Mesendoderm (in vitro differentiated cells): ENCODE measurements at regions not wholly inside any gene's neighbourhood (a gene's known extent, or its start where the extent isn't known, plus 50 kb on each side); places are given as distances from the start of the nearest gene placed in this dataset.

Experiments used
- DNase-seq: peaks from one replicate; pipeline ENCODE4 v3.0.0; 2013
- H2AK5ac ChIP-seq: 2 replicates; pipeline ENCODE4 v1.6.1; 2013; ENCODE audit warnings: low read length, inconsistent platforms
- H2BK120ac ChIP-seq: 2 replicates; pipeline ENCODE4 v1.6.1; 2013; ENCODE audit warnings: low read depth, mild to moderate bottlenecking, low read length, moderate library complexity, mixed read lengths
- H2BK15ac ChIP-seq: replicated peaks from 2 replicates; pipeline ENCODE4 v1.6.1; 2013; ENCODE audit warnings: low read depth, mild to moderate bottlenecking, moderate library complexity
- H2BK5ac ChIP-seq: 2 replicates; pipeline ENCODE4 v1.6.1; 2013; ENCODE audit warnings: low read length, inconsistent platforms
- H3K18ac ChIP-seq: 2 replicates; pipeline ENCODE4 v1.6.1; 2013; ENCODE audit warnings: mild to moderate bottlenecking, low read length, mixed read lengths
- H3K23ac ChIP-seq: one replicate; pipeline ENCODE4 v1.6.1; 2013; ENCODE audit warnings: low read length
- H3K27ac ChIP-seq: 2 replicates; pipeline ENCODE4 v1.5.1; 2013; ENCODE audit warnings: low read depth, mild to moderate bottlenecking, inconsistent platforms, low read length, moderate library complexity
- H3K27me3 ChIP-seq: 2 replicates; pipeline ENCODE4 v1.6.1; 2013; ENCODE audit warnings: low read length, control low read depth, mild to moderate bottlenecking, inconsistent platforms; ENCODE audit not compliant: insufficient read depth, poor library complexity
- H3K36me3 ChIP-seq: 2 replicates; pipeline ENCODE4 v1.6.1; 2013; ENCODE audit warnings: low read length, inconsistent platforms; ENCODE audit not compliant: control insufficient read depth, insufficient read depth
- H3K4ac ChIP-seq: one replicate; pipeline ENCODE4 v1.6.1; 2013; ENCODE audit warnings: low read depth, mild to moderate bottlenecking, low read length, moderate library complexity
- H3K4me1 ChIP-seq: 2 replicates; pipeline ENCODE4 v1.6.1; 2013; ENCODE audit warnings: low read depth, low read length, inconsistent platforms; ENCODE audit not compliant: control insufficient read depth
- H3K4me2 ChIP-seq: 2 replicates; pipeline ENCODE4 v1.6.1; 2013; ENCODE audit warnings: low read length
- H3K4me3 ChIP-seq: 2 replicates; pipeline ENCODE4 v1.5.1; 2013; ENCODE audit warnings: mild to moderate bottlenecking, low read length
- H3K56ac ChIP-seq: one replicate; pipeline ENCODE4 v1.6.1; 2013; ENCODE audit warnings: low read length
- H3K79me1 ChIP-seq: 2 replicates; pipeline ENCODE4 v1.6.1; 2013; ENCODE audit warnings: low read length, inconsistent platforms
- H3K79me2 ChIP-seq: 2 replicates; pipeline ENCODE4 v1.6.1; 2013; ENCODE audit warnings: mild to moderate bottlenecking, low read length; ENCODE audit not compliant: control insufficient read depth, insufficient read depth
- H3K9ac ChIP-seq: 2 replicates; pipeline ENCODE4 v1.6.1; 2013; ENCODE audit warnings: low read length, inconsistent platforms
- H4K5ac ChIP-seq: one replicate; pipeline ENCODE4 v1.6.1; 2013; ENCODE audit warnings: low read length
- H4K8ac ChIP-seq: one replicate; pipeline ENCODE4 v1.6.1; 2013; ENCODE audit warnings: low read depth, mild to moderate bottlenecking, control low read depth, low read length, moderate library complexity
- WGBS: extraction: QIAGEN DNeasy Blood & Tissue Kit; methylation state at CpG from one replicate; pipeline ENCODE4 v1.1.7; 2013; ENCODE audit warnings: low lambda C conversion rate, missing lambda C conversion rate; ENCODE audit not compliant: insufficient coverage; ENCODE audit errors: extremely low coverage; 5-methylcytosine and 5-hydroxymethylcytosine counted together

- Histone ChIP-seq H3K4ac (no peak overlapping the region), H4K8ac (no peak overlapping the region), H3K27ac (no peak overlapping the region), H3K23ac (no peak overlapping the region), H3K4me2 (no peak overlapping the region), H3K9ac (no peak overlapping the region), H2BK5ac (no peak overlapping the region), H3K4me1 (no peaks in the 10 kb centered on the region), H2AK5ac (no peak overlapping the region), H3K36me3 (no peaks in the 10 kb centered on the region), H3K4me3 (no peak overlapping the region), H4K5ac (no peak overlapping the region), H3K79me1 (no peaks in the 10 kb centered on the region), H3K79me2 (no peaks in the 10 kb centered on the region), H3K18ac (no peak overlapping the region), H3K56ac (no peak overlapping the region), H2BK120ac (no peak overlapping the region), H3K27me3 (no peaks in the 10 kb centered on the region), H2BK15ac (no peak overlapping the region)
- no peak for DNase-seq
- WGBS = no CpG with 5 or more reads among the region's 7 CpGs
These were observed 259.5 kb upstream of the POU2AF2 start for GRCh38 chr11:110986016-110986415.

DNA sequence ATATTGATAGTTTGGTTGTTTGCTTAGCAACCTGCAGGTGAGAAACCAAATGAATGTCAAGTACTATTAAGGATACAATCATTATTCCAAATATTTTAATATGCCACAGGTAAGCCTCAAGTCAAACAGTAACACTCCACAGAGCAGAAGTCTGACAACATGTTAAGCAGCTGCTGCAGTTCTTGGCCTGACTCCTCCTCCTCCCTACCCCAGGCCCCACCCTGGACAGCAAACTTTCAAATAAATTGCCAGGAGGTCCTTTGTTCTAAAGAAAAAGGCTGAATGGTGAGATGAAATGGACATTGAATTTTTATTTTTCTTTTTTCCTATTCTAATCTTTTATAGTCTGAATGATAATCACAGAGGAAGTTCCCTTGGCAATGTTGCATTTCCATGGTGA, 260.0 kb upstream of the POU2AF2 start:
- H3K18ac ChIP-seq = no peak overlapping the region
- no peak overlapping the region for H3K4ac ChIP-seq

GRCh38 chr11:110984693-110985092, 260.8 kb upstream of the POU2AF2 start:
- no peak overlapping the region for H3K4ac ChIP-seq
- H3K27ac ChIP-seq = no peak overlapping the region
- WGBS = no CpG with 5 or more reads among the region's 1 CpG
- no peak overlapping the region for H2BK5ac ChIP-seq
- no peak overlapping the region for H3K9ac ChIP-seq
- no peak overlapping the region for H3K18ac ChIP-seq
- H2BK120ac ChIP-seq = no peak overlapping the region
- DNase-seq = no peak
- H3K4me2 ChIP-seq = no peak overlapping the region
- no peak overlapping the region for H2AK5ac ChIP-seq
- H3K79me1 ChIP-seq = no peaks in the 10 kb centered on the region
- no peaks in the 10 kb centered on the region for H3K4me1 ChIP-seq
- no peak overlapping the region for H4K8ac ChIP-seq
- H4K5ac ChIP-seq = no peak overlapping the region
- no peak overlapping the region for H3K4me3 ChIP-seq
- H3K79me2 ChIP-seq = no peaks in the 10 kb centered on the region
- no peaks in the 10 kb centered on the region for H3K27me3 ChIP-seq
- H3K56ac ChIP-seq = no peak overlapping the region
- H2BK15ac ChIP-seq = peak overlapping the region; percentile 36
- H3K23ac ChIP-seq = no peak overlapping the region
- no peaks in the 10 kb centered on the region for H3K36me3 ChIP-seq

More for the DNA sequence above, 260.0 kb upstream of the POU2AF2 start:
- no peak overlapping the region for H3K9ac ChIP-seq
- H3K36me3 ChIP-seq = no peaks in the 10 kb centered on the region
- no peak overlapping the region for H2AK5ac ChIP-seq
- H3K4me3 ChIP-seq = no peak overlapping the region
- no peaks in the 10 kb centered on the region for H3K79me2 ChIP-seq
- no peak overlapping the region for H3K23ac ChIP-seq
- no peak for DNase-seq
- H3K4me1 ChIP-seq = no peaks in the 10 kb centered on the region
- H3K56ac ChIP-seq = no peak overlapping the region
- no peak overlapping the region for H2BK15ac ChIP-seq
- H3K4me2 ChIP-seq = no peak overlapping the region
- H4K5ac ChIP-seq = no peak overlapping the region
- H3K27me3 ChIP-seq = no peaks in the 10 kb centered on the region
- no peak overlapping the region for H2BK120ac ChIP-seq
- H3K79me1 ChIP-seq = no peaks in the 10 kb centered on the region
- no peak overlapping the region for H2BK5ac ChIP-seq
- no peak overlapping the region for H4K8ac ChIP-seq
- H3K27ac ChIP-seq = no peak overlapping the region

- no peak overlapping the region for H3K9ac ChIP-seq
- H3K27ac ChIP-seq = no peak overlapping the region
- no peaks in the 10 kb centered on the region for H3K4me1 ChIP-seq
- H3K56ac ChIP-seq = no peak overlapping the region
- H3K4ac ChIP-seq = no peak overlapping the region
- no peak overlapping the region for H3K4me2 ChIP-seq
- no peak overlapping the region for H2AK5ac ChIP-seq
- no peak overlapping the region for H4K5ac ChIP-seq
- no peak overlapping the region for H3K18ac ChIP-seq
- H3K79me1 ChIP-seq = no peaks in the 10 kb centered on the region
- no peak overlapping the region for H2BK120ac ChIP-seq
- H3K27me3 ChIP-seq = no peaks in the 10 kb centered on the region
- no peak overlapping the region for H3K4me3 ChIP-seq
- peak; percentile 32 for DNase-seq
- no peaks in the 10 kb centered on the region for H3K79me2 ChIP-seq
- H4K8ac ChIP-seq = no peak overlapping the region
- WGBS = no CpG with 5 or more reads among the region's 2 CpGs
- H2BK5ac ChIP-seq = no peak overlapping the region
- no peaks in the 10 kb centered on the region for H3K36me3 ChIP-seq
- H2BK15ac ChIP-seq = peak overlapping the region; percentile 36
- no peak overlapping the region for H3K23ac ChIP-seq
These were observed 261.4 kb upstream of the POU2AF2 start for GRCh38 chr11:110984147-110984546.

- no peak overlapping the region for H3K4me2 ChIP-seq
- H4K8ac ChIP-seq = no peak overlapping the region
- no peak overlapping the region for H4K5ac ChIP-seq
- WGBS = no CpG with 5 or more reads among the region's 2 CpGs
- no peaks in the 10 kb centered on the region for H3K36me3 ChIP-seq
- H3K79me2 ChIP-seq = no peaks in the 10 kb centered on the region
- H3K9ac ChIP-seq = no peak overlapping the region
- no peak overlapping the region for H2BK5ac ChIP-seq
- H3K4me3 ChIP-seq = no peak overlapping the region
- H2AK5ac ChIP-seq = no peak overlapping the region
- no peak overlapping the region for H3K23ac ChIP-seq
- no peak overlapping the region for H3K56ac ChIP-seq
- no peak overlapping the region for H2BK120ac ChIP-seq
- no peaks in the 10 kb centered on the region for H3K4me1 ChIP-seq
- H3K27ac ChIP-seq = no peak overlapping the region
- H3K27me3 ChIP-seq = no peaks in the 10 kb centered on the region
- no peak overlapping the region for H3K4ac ChIP-seq
- H3K18ac ChIP-seq = no peak overlapping the region
- DNase-seq = peak; percentile 19
- H2BK15ac ChIP-seq = no peak overlapping the region
- H3K79me1 ChIP-seq = no peaks in the 10 kb centered on the region
These were observed 263.3 kb upstream of the POU2AF2 start for GRCh38 chr11:110982214-110982613.

DNA sequence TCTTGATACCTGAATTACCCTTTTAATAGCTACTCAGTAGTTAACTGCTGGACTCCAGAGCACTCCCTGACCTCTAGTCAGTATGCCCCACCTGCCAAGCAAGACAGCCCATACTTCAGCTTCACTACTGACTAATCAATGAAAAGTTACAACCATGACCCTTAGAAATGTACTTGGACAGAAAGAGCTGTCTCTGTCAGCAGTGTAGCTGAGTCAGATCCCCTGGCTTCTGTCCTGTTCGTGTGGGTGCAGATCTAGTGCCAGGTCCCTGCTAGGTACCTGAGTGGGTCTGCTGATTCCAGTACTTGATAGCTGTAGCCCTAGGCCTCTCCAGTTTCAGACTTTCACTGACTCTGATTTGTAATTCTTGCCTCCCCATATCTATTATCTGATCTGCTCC, 265.8 kb upstream of the POU2AF2 start:
- no peaks in the 10 kb centered on the region for H3K27me3 ChIP-seq
- no peaks in the 10 kb centered on the region for H3K36me3 ChIP-seq
- no peak overlapping the region for H3K56ac ChIP-seq
- no peaks in the 10 kb centered on the region for H3K79me1 ChIP-seq
- no peaks in the 10 kb centered on the region for H3K4me1 ChIP-seq
- H3K4ac ChIP-seq = no peak overlapping the region
- H4K5ac ChIP-seq = no peak overlapping the region
- no peak overlapping the region for H2BK120ac ChIP-seq
- H3K4me3 ChIP-seq = no peak overlapping the region
- no CpG with 5 or more reads among the region's 1 CpG for WGBS
- no peak overlapping the region for H4K8ac ChIP-seq
- H3K27ac ChIP-seq = no peak overlapping the region
- no peak overlapping the region for H3K4me2 ChIP-seq
- H3K79me2 ChIP-seq = no peaks in the 10 kb centered on the region
- H2BK5ac ChIP-seq = no peak overlapping the region
- DNase-seq = no peak
- no peak overlapping the region for H3K18ac ChIP-seq
- no peak overlapping the region for H2BK15ac ChIP-seq
- H2AK5ac ChIP-seq = no peak overlapping the region
- no peak overlapping the region for H3K23ac ChIP-seq
- H3K9ac ChIP-seq = no peak overlapping the region
